ENCODE measurements at regions not wholly inside any gene's neighbourhood (a gene's known extent, or its start where the extent isn't known, plus 50 kb on each side); places are given as distances from the start of the nearest gene placed in this dataset.

GRCh38 chr6:165833355-165833754, 170.3 kb upstream of the PDE10A start:
- TF ChIP-seq, protein P1, sequence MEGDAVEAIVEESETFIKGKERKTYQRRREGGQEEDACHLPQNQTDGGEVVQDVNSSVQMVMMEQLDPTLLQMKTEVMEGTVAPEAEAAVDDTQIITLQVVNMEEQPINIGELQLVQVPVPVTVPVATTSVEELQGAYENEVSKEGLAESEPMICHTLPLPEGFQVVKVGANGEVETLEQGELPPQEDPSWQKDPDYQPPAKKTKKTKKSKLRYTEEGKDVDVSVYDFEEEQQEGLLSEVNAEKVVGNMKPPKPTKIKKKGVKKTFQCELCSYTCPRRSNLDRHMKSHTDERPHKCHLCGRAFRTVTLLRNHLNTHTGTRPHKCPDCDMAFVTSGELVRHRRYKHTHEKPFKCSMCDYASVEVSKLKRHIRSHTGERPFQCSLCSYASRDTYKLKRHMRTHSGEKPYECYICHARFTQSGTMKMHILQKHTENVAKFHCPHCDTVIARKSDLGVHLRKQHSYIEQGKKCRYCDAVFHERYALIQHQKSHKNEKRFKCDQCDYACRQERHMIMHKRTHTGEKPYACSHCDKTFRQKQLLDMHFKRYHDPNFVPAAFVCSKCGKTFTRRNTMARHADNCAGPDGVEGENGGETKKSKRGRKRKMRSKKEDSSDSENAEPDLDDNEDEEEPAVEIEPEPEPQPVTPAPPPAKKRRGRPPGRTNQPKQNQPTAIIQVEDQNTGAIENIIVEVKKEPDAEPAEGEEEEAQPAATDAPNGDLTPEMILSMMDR (IDR thresholded peaks at IDR 0.05; ENCODE audit: insufficient read depth, low read length, poor library complexity, severe bottlenecking): no peak
- TF ChIP-seq EZH2phosphoT487 (conservative IDR thresholded peaks at IDR 0.05; ENCODE audit: low read length): no peak

All from SU-DHL-6 (cell line).